ENCODE measurements at regions not wholly inside any gene's neighbourhood (a gene's known extent, or its start where the extent isn't known, plus 50 kb on each side); places are given as distances from the start of the nearest gene placed in this dataset.
A peak's percentile ranks its signal among the peaks of the same experiment; 100 is the strongest.

- intact Hi-C loops (cut with micrococcal nuclease) = no loop called here
- Mint-ChIP-seq H3K9me3 (peaks cover 18% of the 10 kb centered on the region), H3K4me1 (ENCODE audit: low read depth) (peaks cover 39% of the 10 kb centered on the region), H3K27me3 (ENCODE audit: insufficient read depth) (peaks cover 4% of the 10 kb centered on the region), H3K36me3 (ENCODE audit: low read depth) (no peaks in the 10 kb centered on the region), H3K27ac (no peak overlapping the region), H3K4me3 (no peak overlapping the region)
- DNase-seq (ENCODE audit: low spot score) = no peak
These were observed 93.8 kb upstream of the CXCR4 start for GRCh38 chr2:136211701-136212100.

DNA sequence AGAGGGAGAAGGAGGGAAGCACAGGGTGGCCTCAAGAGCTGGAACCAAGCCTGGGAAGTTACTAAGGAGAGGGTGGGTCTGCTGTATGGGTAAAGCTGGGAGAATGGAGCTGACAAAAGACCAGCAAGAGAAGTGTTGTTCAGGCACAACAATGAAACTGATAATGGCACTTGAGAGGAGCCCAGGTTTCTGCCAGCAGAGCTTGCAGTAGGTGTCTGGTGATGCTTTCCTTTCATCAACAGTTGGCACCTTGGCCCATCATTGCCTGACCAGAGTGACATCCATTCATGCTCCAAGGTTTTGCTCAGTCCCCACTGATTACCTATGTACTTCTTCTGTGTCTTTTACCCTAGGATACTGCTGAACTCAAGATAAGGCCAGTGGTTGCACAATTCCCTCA, 92.9 kb upstream of the CXCR4 start:
- Mint-ChIP-seq H3K4me3 (no peak overlapping the region), H3K36me3 (ENCODE audit: low read depth) (no peaks in the 10 kb centered on the region), H3K27ac (no peak overlapping the region), H3K9me3 (peaks cover 18% of the 10 kb centered on the region), H3K27me3 (ENCODE audit: insufficient read depth) (peaks cover 4% of the 10 kb centered on the region), H3K4me1 (ENCODE audit: low read depth) (peaks cover 43% of the 10 kb centered on the region)
- DNase-seq (ENCODE audit: low spot score) = no peak
- intact Hi-C loops (cut with micrococcal nuclease) = no loop called here

- intact Hi-C loops (cut with micrococcal nuclease) = no loop called here
- H3K27ac Mint-ChIP-seq = no peak overlapping the region
- H3K27me3 Mint-ChIP-seq (ENCODE audit: insufficient read depth) = peaks cover 6% of the 10 kb centered on the region
- DNase-seq (ENCODE audit: low spot score) = no peak
- no peak overlapping the region for H3K4me3 Mint-ChIP-seq
- peaks cover 47% of the 10 kb centered on the region for H3K4me1 Mint-ChIP-seq (ENCODE audit: low read depth)
- H3K36me3 Mint-ChIP-seq (ENCODE audit: low read depth) = peaks cover 2% of the 10 kb centered on the region
- peaks cover 21% of the 10 kb centered on the region for H3K9me3 Mint-ChIP-seq
These were observed 92.5 kb upstream of the CXCR4 start for GRCh38 chr2:136210455-136210805.

GRCh38 chr2:136209561-136210454, 91.9 kb upstream of the CXCR4 start:
- no peak for DNase-seq (ENCODE audit: low spot score)
- Mint-ChIP-seq H3K4me1 (ENCODE audit: low read depth) (peaks cover 48% of the 10 kb centered on the region), H3K4me3 (no peak overlapping the region), H3K36me3 (ENCODE audit: low read depth) (peaks cover 4% of the 10 kb centered on the region), H3K27me3 (ENCODE audit: insufficient read depth) (peaks cover 6% of the 10 kb centered on the region), H3K9me3 (peaks cover 24% of the 10 kb centered on the region), H3K27ac (no peak overlapping the region)
- intact Hi-C loops (cut with micrococcal nuclease) = no loop called here

DNA sequence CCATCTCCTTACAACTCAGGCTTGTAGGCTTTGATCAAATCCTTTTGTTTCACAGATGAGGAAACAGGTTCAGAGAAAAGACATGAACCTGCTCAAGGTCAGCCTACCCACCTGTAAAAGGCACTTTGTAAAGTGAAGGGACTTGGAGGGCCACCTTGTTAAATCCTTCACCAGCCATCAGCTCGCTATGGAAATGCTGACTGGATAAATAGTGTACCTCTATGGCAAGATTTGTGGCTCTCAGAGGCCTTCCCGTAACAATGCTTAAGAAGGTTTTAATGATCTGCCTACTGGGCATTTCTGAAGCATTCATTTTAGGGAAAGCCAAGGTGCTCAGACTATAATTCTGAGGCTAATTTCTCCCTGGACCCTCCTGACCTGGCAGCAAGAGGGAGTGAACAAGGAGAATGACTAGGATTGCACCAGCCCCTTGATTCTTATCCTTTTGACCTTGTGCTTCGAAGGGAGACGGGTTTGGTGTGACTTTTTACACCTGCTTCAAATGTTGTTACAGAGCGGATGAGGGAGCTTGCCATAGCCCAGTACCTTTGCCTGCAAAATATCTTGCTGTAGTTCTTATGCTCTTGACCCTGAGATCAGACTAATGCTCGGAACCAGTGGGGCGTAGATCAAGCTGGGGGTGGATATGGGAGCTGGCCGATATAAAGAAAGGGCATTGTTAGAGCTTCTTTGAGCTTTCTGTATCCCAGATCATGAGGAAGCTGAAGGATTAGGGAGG, 90.9 kb upstream of the CXCR4 start:
- H3K4me3 Mint-ChIP-seq = no peak overlapping the region
- H3K4me1 Mint-ChIP-seq (ENCODE audit: low read depth) = peaks cover 48% of the 10 kb centered on the region
- intact Hi-C loops (cut with micrococcal nuclease) = loop anchor here (1.0 kb wide), 1 partner anchor 29 kb away; no protein-coding TSS in a partner anchor
- H3K27me3 Mint-ChIP-seq (ENCODE audit: insufficient read depth) = peaks cover 6% of the 10 kb centered on the region
- H3K36me3 Mint-ChIP-seq (ENCODE audit: low read depth) = peaks cover 4% of the 10 kb centered on the region
- no peak overlapping the region for H3K27ac Mint-ChIP-seq
- DNase-seq (ENCODE audit: low spot score) = no peak
- H3K9me3 Mint-ChIP-seq = peaks cover 24% of the 10 kb centered on the region

DNA sequence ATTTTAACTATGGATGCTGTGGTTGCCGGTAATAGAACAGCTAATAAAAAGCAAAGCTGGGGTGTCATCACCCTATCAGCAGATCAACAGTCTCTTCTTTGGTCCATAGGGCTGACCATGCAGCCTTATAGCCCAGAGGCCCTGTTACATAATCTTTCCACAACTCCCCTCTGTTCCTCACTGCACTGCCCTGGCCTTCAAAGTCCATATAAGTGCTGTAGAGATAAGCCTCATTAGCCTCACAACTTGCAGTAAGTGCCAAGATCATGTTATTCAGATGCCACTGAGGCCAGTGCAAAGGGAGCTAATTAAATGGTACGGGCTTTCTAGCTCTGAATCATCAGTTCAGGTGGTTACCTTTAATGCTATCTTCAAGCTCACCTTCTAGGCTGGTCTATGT, 89.7 kb upstream of the CXCR4 start:
- peaks cover 2% of the 10 kb centered on the region for H3K27me3 Mint-ChIP-seq (ENCODE audit: insufficient read depth)
- intact Hi-C loops (cut with micrococcal nuclease) = loop anchor here (1.0 to 2.0 kb wide), 7 partner anchors 31 to 175 kb away; no protein-coding TSS in a partner anchor
- no peak for DNase-seq (ENCODE audit: low spot score)
- peaks cover 38% of the 10 kb centered on the region for H3K4me1 Mint-ChIP-seq (ENCODE audit: low read depth)
- H3K27ac Mint-ChIP-seq = peak overlapping the region; percentile 92
- H3K4me3 Mint-ChIP-seq = no peak overlapping the region
- H3K36me3 Mint-ChIP-seq (ENCODE audit: low read depth) = peaks cover 4% of the 10 kb centered on the region
- peaks cover 27% of the 10 kb centered on the region for H3K9me3 Mint-ChIP-seq

- Mint-ChIP-seq H3K27ac (peak overlapping the region; percentile 92), H3K27me3 (ENCODE audit: insufficient read depth) (peaks cover 2% of the 10 kb centered on the region), H3K4me3 (no peak overlapping the region), H3K36me3 (ENCODE audit: low read depth) (peaks cover 4% of the 10 kb centered on the region), H3K4me1 (ENCODE audit: low read depth) (peaks cover 33% of the 10 kb centered on the region), H3K9me3 (peaks cover 30% of the 10 kb centered on the region)
- no peak for DNase-seq (ENCODE audit: low spot score)
- intact Hi-C loops (cut with micrococcal nuclease) = loop anchor here (1.0 to 2.0 kb wide), 6 partner anchors 75 to 176 kb away; no protein-coding TSS in a partner anchor
These were observed 89.2 kb upstream of the CXCR4 start for GRCh38 chr2:136207030-136207623.

- peaks cover 30% of the 10 kb centered on the region for H3K9me3 Mint-ChIP-seq
- H3K36me3 Mint-ChIP-seq (ENCODE audit: low read depth) = peaks cover 4% of the 10 kb centered on the region
- peaks cover 28% of the 10 kb centered on the region for H3K4me1 Mint-ChIP-seq (ENCODE audit: low read depth)
- intact Hi-C loops (cut with micrococcal nuclease) = loop anchor here (1.0 to 2.0 kb wide), 7 partner anchors 74 to 176 kb away; no protein-coding TSS in a partner anchor
- no peak for DNase-seq (ENCODE audit: low spot score)
- H3K27me3 Mint-ChIP-seq (ENCODE audit: insufficient read depth) = peaks cover 2% of the 10 kb centered on the region
- H3K27ac Mint-ChIP-seq = peak overlapping the region; percentile 92
- no peak overlapping the region for H3K4me3 Mint-ChIP-seq
These were observed 88.7 kb upstream of the CXCR4 start for GRCh38 chr2:136206613-136207012.

DNA sequence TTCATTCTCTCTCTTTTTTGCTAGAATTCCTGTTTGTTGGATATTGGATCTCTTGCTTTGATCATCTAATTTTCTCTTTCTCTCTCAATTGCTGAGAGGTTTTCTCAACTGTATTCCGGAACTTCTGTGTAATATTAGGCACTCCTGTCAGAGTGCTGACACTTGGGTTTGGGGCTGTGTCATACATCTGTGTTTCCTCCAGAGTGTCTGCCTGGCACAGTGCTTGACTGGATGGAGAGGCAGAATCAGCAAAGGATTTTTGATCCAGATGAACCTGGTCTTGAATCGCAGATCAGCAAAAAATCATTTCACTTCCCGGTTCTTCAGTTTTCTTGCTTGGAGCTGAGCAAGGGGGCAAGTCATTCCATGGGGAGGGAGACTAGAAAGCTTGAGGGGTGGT, 87.7 kb upstream of the CXCR4 start:
- H3K4me1 Mint-ChIP-seq (ENCODE audit: low read depth) = peaks cover 23% of the 10 kb centered on the region

DNA sequence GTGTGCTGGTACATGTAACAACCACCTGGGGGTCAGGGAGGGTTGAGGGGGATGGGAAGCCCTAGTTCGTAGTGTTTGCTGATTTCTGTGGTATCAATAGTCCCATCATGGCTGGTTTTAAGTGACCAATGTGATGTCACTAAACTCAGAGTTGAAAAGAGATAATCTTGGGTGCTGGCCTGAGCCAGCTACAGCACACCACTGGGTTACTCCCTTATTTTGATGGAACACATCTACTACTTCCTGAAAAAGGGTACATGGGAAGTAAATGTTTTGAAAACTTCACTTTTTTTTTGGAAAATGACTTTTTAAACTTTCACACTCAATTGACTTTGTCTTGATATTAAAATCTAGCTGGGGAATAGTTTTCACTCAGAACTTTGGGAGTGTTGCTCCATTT, 87.0 kb upstream of the CXCR4 start:
- peaks cover 19% of the 10 kb centered on the region for H3K4me1 Mint-ChIP-seq (ENCODE audit: low read depth)

More for the DNA sequence above, 87.7 kb upstream of the CXCR4 start:
- peaks cover 5% of the 10 kb centered on the region for H3K27me3 Mint-ChIP-seq (ENCODE audit: insufficient read depth)
- no peak overlapping the region for H3K27ac Mint-ChIP-seq
- no peak overlapping the region for H3K4me3 Mint-ChIP-seq
- intact Hi-C loops (cut with micrococcal nuclease) = loop anchor here (1.0 to 2.0 kb wide), 4 partner anchors 105 to 177 kb away; no protein-coding TSS in a partner anchor
- peaks cover 4% of the 10 kb centered on the region for H3K36me3 Mint-ChIP-seq (ENCODE audit: low read depth)
- no peak for DNase-seq (ENCODE audit: low spot score)
- H3K9me3 Mint-ChIP-seq = peaks cover 34% of the 10 kb centered on the region

DNA sequence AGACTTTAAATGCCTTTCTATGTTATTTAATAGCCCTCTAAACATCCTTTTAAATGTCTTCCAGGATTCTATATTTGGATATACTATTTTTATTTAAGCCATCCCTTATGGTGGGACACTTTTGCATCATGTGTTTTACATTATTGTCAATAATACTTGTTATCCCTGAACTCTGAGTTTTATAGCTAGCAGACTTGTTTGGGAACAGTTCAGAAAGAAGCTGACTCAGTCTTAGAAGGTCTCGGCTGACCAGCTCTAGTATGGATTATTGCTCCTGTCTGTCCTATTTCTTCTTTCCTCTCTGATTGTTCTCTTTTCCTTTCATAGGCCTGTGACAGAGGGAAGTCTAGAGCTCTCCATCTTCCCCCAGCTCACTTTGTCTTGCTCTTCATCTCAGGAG, 77.3 kb upstream of the CXCR4 start:
- Mint-ChIP-seq H3K4me1 (ENCODE audit: low read depth) (no peaks in the 10 kb centered on the region), H3K4me3 (no peak overlapping the region), H3K27ac (no peak overlapping the region), H3K9me3 (peaks cover 9% of the 10 kb centered on the region), H3K27me3 (ENCODE audit: insufficient read depth) (peaks cover 8% of the 10 kb centered on the region), H3K36me3 (ENCODE audit: low read depth) (peaks cover 2% of the 10 kb centered on the region)
- no peak for DNase-seq (ENCODE audit: low spot score)
- intact Hi-C loops (cut with micrococcal nuclease) = no loop called here

More for the DNA sequence above, 87.0 kb upstream of the CXCR4 start:
- intact Hi-C loops (cut with micrococcal nuclease) = no loop called here
- H3K36me3 Mint-ChIP-seq (ENCODE audit: low read depth) = peaks cover 4% of the 10 kb centered on the region
- peaks cover 8% of the 10 kb centered on the region for H3K27me3 Mint-ChIP-seq (ENCODE audit: insufficient read depth)
- DNase-seq (ENCODE audit: low spot score) = no peak
- no peak overlapping the region for H3K4me3 Mint-ChIP-seq
- H3K27ac Mint-ChIP-seq = no peak overlapping the region
- H3K9me3 Mint-ChIP-seq = peaks cover 28% of the 10 kb centered on the region

- H3K4me3 Mint-ChIP-seq = no peak overlapping the region
- peaks cover 3% of the 10 kb centered on the region for H3K27me3 Mint-ChIP-seq (ENCODE audit: insufficient read depth)
- no peak overlapping the region for H3K27ac Mint-ChIP-seq
- no peak for DNase-seq (ENCODE audit: low spot score)
- H3K4me1 Mint-ChIP-seq (ENCODE audit: low read depth) = no peaks in the 10 kb centered on the region
- H3K9me3 Mint-ChIP-seq = no peaks in the 10 kb centered on the region
- intact Hi-C loops (cut with micrococcal nuclease) = no loop called here
- H3K36me3 Mint-ChIP-seq (ENCODE audit: low read depth) = no peaks in the 10 kb centered on the region
These were observed 73.1 kb upstream of the CXCR4 start for GRCh38 chr2:136191041-136191440.

All from activated T-helper 1 cell treated with anti-CD3 and anti-CD28 coated beads, Interleukin-12 subunit alpha, Interleukin-12 subunit beta, Interleukin-2, Interleukin-4 antibody, amounts not matched to agents 30 ng/mL and 10 ng/mL and 1 ng/mL, durations not matched to agents 14 hours and 24 hours and 36 hours (primary cell).